ENCODE measurements at regions not wholly inside any gene's neighbourhood (a gene's known extent, or its start where the extent isn't known, plus 50 kb on each side); places are given as distances from the start of the nearest gene placed in this dataset.

DNA sequence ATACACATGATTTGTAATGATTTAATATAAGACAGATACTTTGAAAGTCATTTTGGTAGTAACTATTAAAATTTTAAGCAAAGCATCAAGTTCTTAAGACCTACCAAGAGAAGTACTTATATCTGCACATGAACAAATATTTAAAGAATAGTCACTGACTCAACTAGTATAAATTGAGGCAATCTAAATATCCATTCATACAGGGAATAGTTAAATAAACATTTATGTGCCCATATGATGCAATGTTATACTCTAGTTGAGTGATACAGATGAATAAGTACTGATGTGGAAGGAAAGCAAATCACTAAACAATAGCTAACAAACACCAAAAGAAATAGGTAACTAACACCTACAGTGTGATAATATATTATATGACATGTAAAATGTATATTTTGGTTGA lies 527.7 kb downstream of the EPHA3 start:
- no peak for TF ChIP-seq EZH2 (IDR thresholded peaks at IDR 0.05; ENCODE audit: borderline replicate concordance, low read depth, low read length, severe bottlenecking)
- TF ChIP-seq, protein P1, sequence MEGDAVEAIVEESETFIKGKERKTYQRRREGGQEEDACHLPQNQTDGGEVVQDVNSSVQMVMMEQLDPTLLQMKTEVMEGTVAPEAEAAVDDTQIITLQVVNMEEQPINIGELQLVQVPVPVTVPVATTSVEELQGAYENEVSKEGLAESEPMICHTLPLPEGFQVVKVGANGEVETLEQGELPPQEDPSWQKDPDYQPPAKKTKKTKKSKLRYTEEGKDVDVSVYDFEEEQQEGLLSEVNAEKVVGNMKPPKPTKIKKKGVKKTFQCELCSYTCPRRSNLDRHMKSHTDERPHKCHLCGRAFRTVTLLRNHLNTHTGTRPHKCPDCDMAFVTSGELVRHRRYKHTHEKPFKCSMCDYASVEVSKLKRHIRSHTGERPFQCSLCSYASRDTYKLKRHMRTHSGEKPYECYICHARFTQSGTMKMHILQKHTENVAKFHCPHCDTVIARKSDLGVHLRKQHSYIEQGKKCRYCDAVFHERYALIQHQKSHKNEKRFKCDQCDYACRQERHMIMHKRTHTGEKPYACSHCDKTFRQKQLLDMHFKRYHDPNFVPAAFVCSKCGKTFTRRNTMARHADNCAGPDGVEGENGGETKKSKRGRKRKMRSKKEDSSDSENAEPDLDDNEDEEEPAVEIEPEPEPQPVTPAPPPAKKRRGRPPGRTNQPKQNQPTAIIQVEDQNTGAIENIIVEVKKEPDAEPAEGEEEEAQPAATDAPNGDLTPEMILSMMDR (IDR thresholded peaks at IDR 0.05; ENCODE audit: extremely low read depth in 1 of 2, insufficient read depth in 1 of 2, low read depth in 1 of 2, low read length in 2 of 2) = no peak
- no peak for TF ChIP-seq POLR2A (IDR thresholded peaks at IDR 0.05; ENCODE audit: low read depth, low read length)
- TF ChIP-seq, protein P2, sequence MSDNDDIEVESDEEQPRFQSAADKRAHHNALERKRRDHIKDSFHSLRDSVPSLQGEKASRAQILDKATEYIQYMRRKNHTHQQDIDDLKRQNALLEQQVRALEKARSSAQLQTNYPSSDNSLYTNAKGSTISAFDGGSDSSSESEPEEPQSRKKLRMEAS (IDR thresholded peaks at IDR 0.05; ENCODE audit: insufficient read depth, insufficient read length) = no peak
- TF ChIP-seq POLR2AphosphoS5 (IDR thresholded peaks at IDR 0.05; ENCODE audit: insufficient read depth, low read depth, low read length) = no peak
- TF ChIP-seq JUN (IDR thresholded peaks at IDR 0.05; ENCODE audit: borderline replicate concordance, insufficient read depth, insufficient read length, low read depth) = no peak

All from endothelial cell of umbilical vein (primary cell).